DMS153 treated with DMSO at 0.1 percent for 48 hours (cell line): ENCODE measurements at regions not wholly inside any gene's neighbourhood (a gene's known extent, or its start where the extent isn't known, plus 50 kb on each side); places are given as distances from the start of the nearest gene placed in this dataset.
"Not testable (repeated sequence)": the region's sequence is repeated elsewhere in the genome, so short reads cannot be mapped to it uniquely, and the experiment has no call there.

Source experiments
- DNase-seq: peaks from one replicate; lab custom pipeline; 2025; ENCODE audit not compliant: unreplicated experiment; lab: John Stamatoyannopoulos, UW

- no peak for DNase-seq
These were observed 318.0 kb downstream of the DMAC1 start for GRCh38 chr9:7481570-7481969.

GRCh38 chr9:7479300-7479699 is 320.3 kb downstream of the DMAC1 start:
- DNase-seq, result no peak

- no peak for DNase-seq
These were observed 320.9 kb downstream of the DMAC1 start for GRCh38 chr9:7478646-7479045.

- no peak for DNase-seq
These were observed 332.4 kb downstream of the DMAC1 start for GRCh38 chr9:7467186-7467585.

- DNase-seq, result no peak
These were observed 337.8 kb downstream of the DMAC1 start for GRCh38 chr9:7461791-7462190.

GRCh38 chr9:7456793-7457530 is 342.6 kb downstream of the DMAC1 start:
- DNase-seq, result no peak

- no peak for DNase-seq
These were observed 343.2 kb downstream of the DMAC1 start for GRCh38 chr9:7456377-7456776.

- DNase-seq, result no peak
These were observed 345.0 kb downstream of the DMAC1 start for GRCh38 chr9:7454624-7455023.

GRCh38 chr9:7452378-7452777 is 347.2 kb downstream of the DMAC1 start:
- DNase-seq, result no peak

GRCh38 chr9:7451062-7451461 is 348.5 kb downstream of the DMAC1 start:
- no peak for DNase-seq

GRCh38 chr9:7443541-7443940 is 356.0 kb downstream of the DMAC1 start:
- DNase-seq, result no peak

- DNase-seq, result no peak
These were observed 360.1 kb downstream of the DMAC1 start for GRCh38 chr9:7439355-7439995.

- no peak for DNase-seq
These were observed 362.8 kb downstream of the DMAC1 start for GRCh38 chr9:7436754-7437153.

GRCh38 chr9:7433508-7434292 is 365.9 kb downstream of the DMAC1 start:
- DNase-seq, result no peak

- DNase-seq, result no peak
These were observed 366.6 kb downstream of the DMAC1 start for GRCh38 chr9:7432989-7433388.

- DNase-seq, result not testable (repeated sequence)
These were observed 382.2 kb downstream of the DMAC1 start for GRCh38 chr9:7417397-7417796.

- no peak for DNase-seq
These were observed 383.7 kb downstream of the DMAC1 start for GRCh38 chr9:7415836-7416235.

- DNase-seq, result no peak
These were observed 390.7 kb downstream of the DMAC1 start for GRCh38 chr9:7408845-7409244.

GRCh38 chr9:7407246-7407645 is 392.3 kb downstream of the DMAC1 start:
- no peak for DNase-seq

- no peak for DNase-seq
These were observed 393.5 kb downstream of the DMAC1 start for GRCh38 chr9:7405924-7406604.

- DNase-seq, result no peak
These were observed 395.6 kb downstream of the DMAC1 start for GRCh38 chr9:7403839-7404487.
